K562 (cell line): ENCODE measurements at regions not wholly inside any gene's neighbourhood (a gene's known extent, or its start where the extent isn't known, plus 50 kb on each side); places are given as distances from the start of the nearest gene placed in this dataset.

Experiments used
- ATAC-seq: fragments of 200-7000 bp; cut with Tn5 transposase; 3 replicates; pipeline ENCODE4 v1.9.1; 2020; ENCODE audit warnings: moderate library complexity
- BruUV-seq: library from RNA; stranded (reverse); fragments of 400-500 nt; replicated peaks from 2 replicates; lab custom pipeline; 2021; lab: Mats Ljungman, UMichigan
- CTCF ChIA-PET: fragments of 300-600 bp; formaldehyde crosslinking; extraction: SDS; loops from one replicate; lab custom pipeline; 2021; ENCODE audit warnings: low intra/inter-chr PET ratio; lab: Yijun Ruan, JAX
- POLR2A ChIA-PET: fragments of 300-600, 350-650 bp; sonication (Branson Sonifier 250); formaldehyde crosslinking; extraction: SDS; loops from one replicate; lab custom pipeline; 2021; ENCODE audit warnings: antibody characterized with exemption, inconsistent platforms; lab: Yijun Ruan, JAX
- DNase-seq, 4 experiments: peaks; one replicate each; pipeline versions ENCODE4 v3.0.0 to v3.0.0-alpha.2; 2011 to 2018; ENCODE audit warnings: low spot score in 3 of 4, mixed read lengths in 3 of 4; ENCODE audit errors: extremely low read depth in 1 of 4
- FAIRE-seq: peaks from 2 replicates; lab custom pipeline; 2011; peaks lifted over from hg19 to GRCh38; lab: Jason Lieb, UNC
- H2AFZ ChIP-seq: 2 replicates; pipeline ENCODE4 v1.6.0; 2011; ENCODE audit warnings: low read depth, low read length, control low read depth, inconsistent platforms
- H3K27ac ChIP-seq: fragments of 200-600 bp; 3 replicates; pipeline ENCODE4 v1.8.0; 2011; ENCODE audit warnings: low read depth, mild to moderate bottlenecking, control low read depth, inconsistent platforms, low read length, moderate library complexity, mixed read lengths; ENCODE audit errors: extremely low read depth
- H3K27me3 ChIP-seq, 2 experiments: fragments of 300-600 bp in 1 of 2; 2 replicates in 1 of 2; 3 replicates in 1 of 2; pipeline versions ENCODE4 v1.6.0 to v1.8.0; 2011; ENCODE audit warnings: inconsistent platforms in 2 of 2, low read length in 2 of 2, mild to moderate bottlenecking in 1 of 2, mixed read lengths in 1 of 2, moderate library complexity in 1 of 2; ENCODE audit not compliant: control insufficient read depth in 2 of 2, insufficient read depth in 2 of 2
- H3K36me3 ChIP-seq: fragments of 300-600 bp; 3 replicates; pipeline ENCODE4 v1.8.0; 2011; ENCODE audit warnings: mild to moderate bottlenecking, low read length, inconsistent platforms; ENCODE audit not compliant: control insufficient read depth, insufficient read depth
- H3K4me1 ChIP-seq, 2 experiments: fragments of 200-600 bp in 1 of 2; replicated peaks in 1 of 2; 2 replicates in 1 of 2; 3 replicates in 1 of 2; pipeline versions ENCODE4 v1.5.1 to v1.8.0; 2011; ENCODE audit warnings: inconsistent platforms in 2 of 2, low read length in 2 of 2, mild to moderate bottlenecking in 1 of 2, mixed read lengths in 1 of 2, moderate library complexity in 1 of 2; ENCODE audit not compliant: control insufficient read depth in 2 of 2, insufficient read depth in 2 of 2
- H3K4me2 ChIP-seq: 2 replicates; pipeline ENCODE4 v1.6.1; 2011; ENCODE audit warnings: low read length, control low read depth, inconsistent platforms, mixed read lengths; ENCODE audit not compliant: insufficient read depth
- H3K4me3 ChIP-seq: fragments of 200-600 bp; sonication (generic), shearing (Covaris generic); 2 replicates; pipeline ENCODE4 v1.5.1; 2016; ENCODE audit warnings: control low read depth, inconsistent platforms
- H3K79me2 ChIP-seq: fragments of 200-600 bp; 3 replicates; pipeline ENCODE4 v1.8.0; 2011; ENCODE audit warnings: low read length, inconsistent platforms; ENCODE audit not compliant: control insufficient read depth, insufficient read depth
- H3K9ac ChIP-seq, 2 experiments: 2 replicates each; pipeline versions ENCODE4 v1.6.0 to v1.6.1; 2011; ENCODE audit warnings: low read depth in 2 of 2, low read length in 2 of 2, control low read depth in 1 of 2, inconsistent platforms in 1 of 2, mild to moderate bottlenecking in 1 of 2, mixed read lengths in 1 of 2; ENCODE audit not compliant: insufficient read depth in 1 of 2
- H3K9me1 ChIP-seq: one replicate; pipeline ENCODE4 v1.6.0; 2011; ENCODE audit warnings: inconsistent platforms, mild to moderate bottlenecking, low read length, moderate library complexity; ENCODE audit not compliant: control insufficient read depth, insufficient read depth
- H3K9me3 ChIP-seq: replicated peaks from 2 replicates; pipeline ENCODE4 v1.5.1; 2011; ENCODE audit warnings: low read depth, low read length, inconsistent platforms; ENCODE audit not compliant: control insufficient read depth, insufficient read depth
- H4K20me1 ChIP-seq: replicated peaks from 2 replicates; pipeline ENCODE4 v1.6.1; 2011; ENCODE audit warnings: low read length, inconsistent platforms, mixed read lengths; ENCODE audit not compliant: control insufficient read depth, insufficient read depth
- GTF2A2 ChIP-seq: IDR thresholded peaks from 2 replicates; pipeline ENCODE4 v1.6.1; 2016; ENCODE audit warnings: mild to moderate bottlenecking, missing genetic modification characterization, missing compliant biosample characterization
- MEF2D ChIP-seq: conservative IDR thresholded peaks from 2 replicates; pipeline ENCODE4 v1.6.1; 2016; ENCODE audit warnings: low read depth, missing genetic modification characterization, missing compliant biosample characterization
- PHB ChIP-seq: fragments of 250-450 bp; sonication (Bioruptor Pico); IDR thresholded peaks from 2 replicates; pipeline ENCODE4 v1.5.0; 2021
- SMC3 ChIP-seq: conservative IDR thresholded peaks from 2 replicates; pipeline ENCODE4 v1.6.1; 2011; ENCODE audit warnings: low read depth, low read length, improper control_type of control experiment; ENCODE audit not compliant: insufficient read depth
- ZNF436 ChIP-seq: fragments of 250-450, 450-650 bp; sonication (Bioruptor Pico); formaldehyde crosslinking; IDR thresholded peaks from 2 replicates; pipeline ENCODE4 v1.7.0; 2020; ENCODE audit warnings: mild to moderate bottlenecking
- ZNF76 ChIP-seq: fragments of 250-450 bp; sonication (Bioruptor Pico); IDR thresholded peaks from 2 replicates; pipeline ENCODE4 v1.4.0; 2020; ENCODE audit warnings: mild to moderate bottlenecking, moderate library complexity, borderline replicate concordance
- WGBS: fragments of 100-300 bp; shearing (Covaris generic); methylation state at CpG from one replicate; pipeline ENCODE4 v1.1.6; 2016; ENCODE audit warnings: low coverage, mixed read lengths; ENCODE audit not compliant: insufficient coverage; ENCODE audit errors: missing lambda C conversion rate; 5-methylcytosine and 5-hydroxymethylcytosine counted together
- in situ Hi-C: fragments of 300-500 bp; cut with MboI; formaldehyde crosslinking; loops from 4 replicates; pipeline ENCODE4 v1.15.0; 2018; ENCODE audit warnings: inconsistent platforms, mixed read lengths
- intact Hi-C: fragments of 100-400 bp; cut with micrococcal nuclease; formaldehyde crosslinking; loops from 2 replicates; pipeline ENCODE4 v1.14.2; 2022

- no peaks in the 10 kb centered on the region for H3K36me3 ChIP-seq
- H2AFZ ChIP-seq, result no peak overlapping the region
- H3K4me2 ChIP-seq, result no peak overlapping the region
- CTCF ChIA-PET, result no interaction called here
- TF ChIP-seq MEF2D (tag), result no peak
- no peak for TF ChIP-seq ZNF436 (CRISPR knock-in tag)
- no peak for TF ChIP-seq ZNF76
- no peak for TF ChIP-seq GTF2A2 (tag)
- TF ChIP-seq SMC3, result no peak
- TF ChIP-seq PHB (CRISPR knock-in tag), result no peak
- TF ChIP-seq, all 486 proteins: peak for 0
- BruUV-seq, result no TSS peak
- POLR2A ChIA-PET, result no interaction called here
- FAIRE-seq (no peak), ATAC-seq (no peak), DNase-seq (no peak)
- 0% methylated on average over 3 of the region's 3 CpGs for WGBS
- Histone ChIP-seq H3K27me3 (no peaks in the 10 kb centered on the region), H3K27ac (no peak overlapping the region), H3K9me1 (no peaks in the 10 kb centered on the region), H3K9ac (no peak overlapping the region), H4K20me1 (no peaks in the 10 kb centered on the region), H3K4me1 (no peaks in the 10 kb centered on the region), H3K79me2 (no peaks in the 10 kb centered on the region), H3K9me3 (no peaks in the 10 kb centered on the region), H3K4me3 (no peak overlapping the region)
- intact Hi-C loops, result loop anchor here (5.0 to 10.0 kb wide), 2 partner anchors 1333 to 1441 kb away; partner anchors contain the start of gene CCDC85A
- in situ Hi-C loops, result loop anchor here (25.0 kb wide), 2 partner anchors 1553 to 1803 kb away; no protein-coding TSS in a partner anchor
Measured at GRCh38 chr2:57515366-57515765, 531.2 kb upstream of the VRK2 start.
